GM23338 (cell line): ENCODE measurements at regions not wholly inside any gene's neighbourhood (a gene's known extent, or its start where the extent isn't known, plus 50 kb on each side); places are given as distances from the start of the nearest gene placed in this dataset.

Experiments used
- CREB1 ChIP-seq: fragments of 250-450 bp; sonication (Bioruptor Pico); IDR thresholded peaks from 2 replicates; pipeline ENCODE4 v1.5.0; 2020; ENCODE audit warnings: low read depth, mild to moderate bottlenecking, moderate library complexity
- EZH2 ChIP-seq: fragments of 200-600 bp; sonication (generic); IDR thresholded peaks from one replicate; pipeline ENCODE4 v1.8.0; 2017; ENCODE audit warnings: antibody characterized with exemption, mild to moderate bottlenecking, low read depth; ENCODE audit not compliant: unreplicated experiment
- EZH2phosphoT487 ChIP-seq: fragments of 200-600 bp; sonication (generic); IDR thresholded peaks from one replicate; pipeline ENCODE4 v1.8.1; 2018; ENCODE audit warnings: antibody characterized with exemption; ENCODE audit not compliant: unreplicated experiment
- JUNB ChIP-seq: IDR thresholded peaks from one replicate; pipeline ENCODE4 v1.6.1; 2016; ENCODE audit warnings: antibody characterized with exemption; ENCODE audit not compliant: unreplicated experiment
- NANOG ChIP-seq: IDR thresholded peaks from 2 replicates; pipeline ENCODE4 v1.6.1; 2016; ENCODE audit warnings: antibody characterized with exemption, borderline replicate concordance
- POLR2AphosphoS5 ChIP-seq: IDR thresholded peaks from 2 replicates; pipeline ENCODE4 v1.6.1; 2016; ENCODE audit warnings: antibody characterized with exemption, low read depth
- STAT1 ChIP-seq: IDR thresholded peaks from one replicate; pipeline ENCODE4 v1.6.1; 2016; ENCODE audit warnings: antibody characterized with exemption; ENCODE audit not compliant: unreplicated experiment
- TF ChIP-seq, protein P1 (sequence below), 2 experiments: fragments of 200-600 bp in 1 of 2; sonication (generic) in 1 of 2; conservative IDR thresholded peaks; 2 replicates each; pipeline versions ENCODE4 v1.5.1 to v1.6.1; 2016 to 2017; ENCODE audit warnings: antibody characterized with exemption in 2 of 2, low read depth in 2 of 2, mild to moderate bottlenecking in 2 of 2, moderate library complexity in 1 of 2

DNA sequence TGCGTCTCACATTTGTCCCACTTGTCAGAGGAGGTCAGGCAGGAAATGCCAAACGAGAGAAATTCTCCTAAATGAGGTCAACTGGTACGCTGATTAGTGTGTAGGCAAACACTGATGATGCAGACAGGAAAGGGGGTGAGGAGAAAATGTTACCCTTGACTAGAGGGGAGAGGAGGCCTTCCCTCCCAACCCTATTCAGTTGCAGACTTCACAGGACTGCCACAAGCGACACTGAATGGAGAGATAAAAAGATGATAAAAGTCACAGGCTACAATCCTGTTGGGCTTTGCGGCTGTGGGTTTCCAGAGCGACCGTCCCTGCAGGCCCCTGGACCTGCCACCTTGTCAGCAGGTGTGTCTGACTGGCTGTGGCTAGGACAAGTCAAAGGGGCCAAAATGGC is 569.4 kb downstream of the CDH26 start:
- TF ChIP-seq, protein P1, sequence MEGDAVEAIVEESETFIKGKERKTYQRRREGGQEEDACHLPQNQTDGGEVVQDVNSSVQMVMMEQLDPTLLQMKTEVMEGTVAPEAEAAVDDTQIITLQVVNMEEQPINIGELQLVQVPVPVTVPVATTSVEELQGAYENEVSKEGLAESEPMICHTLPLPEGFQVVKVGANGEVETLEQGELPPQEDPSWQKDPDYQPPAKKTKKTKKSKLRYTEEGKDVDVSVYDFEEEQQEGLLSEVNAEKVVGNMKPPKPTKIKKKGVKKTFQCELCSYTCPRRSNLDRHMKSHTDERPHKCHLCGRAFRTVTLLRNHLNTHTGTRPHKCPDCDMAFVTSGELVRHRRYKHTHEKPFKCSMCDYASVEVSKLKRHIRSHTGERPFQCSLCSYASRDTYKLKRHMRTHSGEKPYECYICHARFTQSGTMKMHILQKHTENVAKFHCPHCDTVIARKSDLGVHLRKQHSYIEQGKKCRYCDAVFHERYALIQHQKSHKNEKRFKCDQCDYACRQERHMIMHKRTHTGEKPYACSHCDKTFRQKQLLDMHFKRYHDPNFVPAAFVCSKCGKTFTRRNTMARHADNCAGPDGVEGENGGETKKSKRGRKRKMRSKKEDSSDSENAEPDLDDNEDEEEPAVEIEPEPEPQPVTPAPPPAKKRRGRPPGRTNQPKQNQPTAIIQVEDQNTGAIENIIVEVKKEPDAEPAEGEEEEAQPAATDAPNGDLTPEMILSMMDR (conservative IDR thresholded peaks at IDR 0.05; ENCODE audit: low read depth in 2 of 2): no peak
- TF ChIP-seq STAT1 (no peak), CREB1 (no peak), EZH2phosphoT487 (no peak), EZH2 (no peak), POLR2AphosphoS5 (no peak), JUNB (no peak), NANOG (no peak)
